Testis (tissue), 2 donors: ENCODE measurements at regions not wholly inside any gene's neighbourhood (a gene's known extent, or its start where the extent isn't known, plus 50 kb on each side); places are given as distances from the start of the nearest gene placed in this dataset.
"Not testable (repeated sequence)": the region's sequence is repeated elsewhere in the genome, so short reads cannot be mapped to it uniquely, and the experiment has no call there.

Experiments
- DNase-seq: peaks from one replicate; pipeline ENCODE4 v3.0.0-alpha.2; 2019
- H3K27ac ChIP-seq, 2 donors: fragments of 200-600 bp; sonication (generic); one replicate each; pipeline ENCODE4 v1.5.1; 2019
- H3K27me3 ChIP-seq: fragments of 200-600 bp; sonication (generic); one replicate; pipeline ENCODE4 v1.5.1; 2019
- H3K36me3 ChIP-seq: fragments of 200-600 bp; sonication (generic); one replicate; pipeline ENCODE4 v1.5.1; 2017; ENCODE audit warnings: low read depth; ENCODE audit errors: missing control alignments
- H3K4me1 ChIP-seq: fragments of 200-600 bp; sonication (generic); one replicate; pipeline ENCODE4 v1.5.1; 2019
- H3K4me3 ChIP-seq, 2 donors: fragments of 200-600 bp; sonication (generic); one replicate each; pipeline ENCODE4 v1.5.1; 2017 to 2019
- H3K9me3 ChIP-seq: fragments of 200-600 bp; sonication (generic); one replicate; pipeline ENCODE4 v1.5.1; 2017
- CTCF ChIP-seq, 3 experiments: fragments of 450-650 bp in 2 of 3; fragments of 200-600 bp in 1 of 3; sonication (generic) in 1 of 3; IDR thresholded peaks; one replicate each; pipeline ENCODE4 v1.5.1; 2016 to 2019; ENCODE audit warnings: antibody characterized with exemption in 3 of 3, mild to moderate bottlenecking in 2 of 3, moderate library complexity in 1 of 3
- POLR2A ChIP-seq: fragments of 450-650 bp; IDR thresholded peaks from one replicate; pipeline ENCODE4 v1.6.1; 2017; ENCODE audit warnings: antibody characterized with exemption, mild to moderate bottlenecking, moderate library complexity
- WGBS, 2 donors: methylation state at CpG; one replicate each; pipeline ENCODE4 v1.1.5; 2018; 5-methylcytosine and 5-hydroxymethylcytosine counted together
- intact Hi-C: fragments of 100-400 bp; cut with DNase I; formaldehyde crosslinking; loops from one replicate; pipeline ENCODE4 v1.15.1; 2023; ENCODE audit warnings: low total_unique reads

- no peaks in the 10 kb centered on the region for H3K27me3 ChIP-seq
- no peak overlapping the region for H3K27ac ChIP-seq
- 56 to 65% methylated on average over 3 of the region's 3 CpGs for WGBS, 2 donors
- intact Hi-C loops, result no loop called here
- H3K4me1 ChIP-seq, result no peaks in the 10 kb centered on the region
- no peak for TF ChIP-seq POLR2A
- TF ChIP-seq CTCF (IDR thresholded peaks at IDR 0.05), result no peak
- no peaks in the 10 kb centered on the region for H3K9me3 ChIP-seq
- no peak for DNase-seq
- H3K4me3 ChIP-seq, result no peak overlapping the region
- no peaks in the 10 kb centered on the region for H3K36me3 ChIP-seq
Measured at GRCh38 chr16:47872225-47872624, 283.6 kb downstream of the ABCC12 start.

GRCh38 chr16:47866423-47866822 is 289.4 kb downstream of the ABCC12 start:
- intact Hi-C loops, result no loop called here
- H3K27ac ChIP-seq, result no peak overlapping the region
- no peak overlapping the region for H3K4me3 ChIP-seq
- H3K9me3 ChIP-seq, result no peaks in the 10 kb centered on the region
- no peaks in the 10 kb centered on the region for H3K27me3 ChIP-seq
- peaks cover 2% of the 10 kb centered on the region for H3K4me1 ChIP-seq
- WGBS, 2 donors, result 71 to 75% methylated on average over 4 of the region's 4 CpGs
- TF ChIP-seq CTCF (IDR thresholded peaks at IDR 0.05) (no peak), POLR2A (no peak)
- H3K36me3 ChIP-seq, result no peaks in the 10 kb centered on the region
- no peak for DNase-seq

GRCh38 chr16:47865337-47865855 is 290.4 kb downstream of the ABCC12 start:
- peaks cover 2% of the 10 kb centered on the region for H3K4me1 ChIP-seq
- H3K36me3 ChIP-seq, result no peaks in the 10 kb centered on the region
- no peak for TF ChIP-seq CTCF (IDR thresholded peaks at IDR 0.05)
- TF ChIP-seq POLR2A, result no peak
- H3K27ac ChIP-seq, result no peak overlapping the region
- DNase-seq, result no peak
- intact Hi-C loops, result no loop called here
- no peak overlapping the region for H3K4me3 ChIP-seq
- WGBS, 2 donors, result 35 to 50% methylated on average over 3 of the region's 3 CpGs
- no peaks in the 10 kb centered on the region for H3K9me3 ChIP-seq
- no peaks in the 10 kb centered on the region for H3K27me3 ChIP-seq

GRCh38 chr16:47864262-47864661 is 291.5 kb downstream of the ABCC12 start:
- H3K9me3 ChIP-seq, H3K27ac ChIP-seq, intact Hi-C loops, H3K27me3 ChIP-seq, H3K4me3 ChIP-seq, DNase-seq, H3K4me1 ChIP-seq, H3K36me3 ChIP-seq: not testable (repeated sequence)
- WGBS, 2 donors, result 64 to 76% methylated on average over 3 to 4 of the region's 6 CpGs

- Histone ChIP-seq H3K27ac (no peak overlapping the region), H3K36me3 (no peaks in the 10 kb centered on the region), H3K4me3 (no peak overlapping the region), H3K27me3 (no peaks in the 10 kb centered on the region), H3K9me3 (no peaks in the 10 kb centered on the region), H3K4me1 (peaks cover 2% of the 10 kb centered on the region)
- DNase-seq, result no peak
- 89 to 93% methylated on average over 8 of the region's 8 CpGs for WGBS, 2 donors
- intact Hi-C loops, result no loop called here
- TF ChIP-seq CTCF (IDR thresholded peaks at IDR 0.05) (no peak), POLR2A (no peak)
Measured at GRCh38 chr16:47861999-47862398, 293.8 kb downstream of the ABCC12 start.
